Testis (tissue), 2 donors: ENCODE measurements at regions not wholly inside any gene's neighbourhood (a gene's known extent, or its start where the extent isn't known, plus 50 kb on each side); places are given as distances from the start of the nearest gene placed in this dataset.
"Not testable (repeated sequence)": the region's sequence is repeated elsewhere in the genome, so short reads cannot be mapped to it uniquely, and the experiment has no call there.

Source experiments
- POLR2A ChIP-seq: fragments of 450-650 bp; IDR thresholded peaks from one replicate; pipeline ENCODE4 v1.6.1; 2017; ENCODE audit warnings: antibody characterized with exemption, mild to moderate bottlenecking, moderate library complexity
- TF ChIP-seq, protein P1 (sequence below), 3 experiments: fragments of 450-650 bp in 2 of 3; fragments of 200-600 bp in 1 of 3; sonication (generic) in 1 of 3; IDR thresholded peaks; one replicate each; pipeline ENCODE4 v1.5.1; 2016 to 2019; ENCODE audit warnings: antibody characterized with exemption in 3 of 3, mild to moderate bottlenecking in 2 of 3, moderate library complexity in 1 of 3

DNA sequence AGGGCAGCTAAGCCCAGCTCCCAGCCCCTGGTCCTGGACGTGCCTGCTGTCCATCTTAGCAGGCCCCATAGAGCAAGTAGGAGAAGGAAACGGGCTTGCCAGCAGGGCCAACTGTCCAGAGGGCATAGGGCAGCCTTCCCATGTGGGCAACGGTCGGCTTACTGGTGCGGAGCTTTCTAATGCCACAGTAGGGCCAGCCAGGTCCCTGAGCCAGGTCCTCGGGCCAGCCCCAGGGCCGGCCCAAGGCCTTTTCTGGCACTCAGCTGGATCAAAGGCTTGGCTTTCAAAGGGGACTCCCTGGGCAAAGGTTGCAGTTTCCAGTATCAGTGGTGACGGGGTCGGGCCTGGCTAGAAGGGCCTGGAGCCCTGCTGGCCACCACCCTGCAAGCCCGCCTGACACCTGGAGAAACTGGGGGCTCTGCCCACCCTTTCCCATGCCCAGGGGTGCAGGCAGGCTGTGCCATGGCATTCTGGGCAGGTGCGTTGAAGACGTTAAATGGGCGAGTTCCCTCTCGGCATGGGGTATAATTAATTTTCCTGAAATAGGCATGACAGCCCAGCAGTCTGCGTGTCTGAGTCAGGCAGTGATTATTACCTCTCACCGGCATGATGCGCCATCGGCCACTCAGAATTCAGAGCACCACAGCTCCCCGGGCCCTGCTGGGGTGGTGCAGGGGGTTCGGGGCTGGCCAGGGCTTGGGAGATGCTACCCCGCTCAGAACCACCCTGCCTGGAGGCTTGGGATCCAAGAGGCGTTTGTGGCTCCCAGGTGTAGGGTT, 4387.3 kb upstream of the TPTE start:
- TF ChIP-seq, protein P1, sequence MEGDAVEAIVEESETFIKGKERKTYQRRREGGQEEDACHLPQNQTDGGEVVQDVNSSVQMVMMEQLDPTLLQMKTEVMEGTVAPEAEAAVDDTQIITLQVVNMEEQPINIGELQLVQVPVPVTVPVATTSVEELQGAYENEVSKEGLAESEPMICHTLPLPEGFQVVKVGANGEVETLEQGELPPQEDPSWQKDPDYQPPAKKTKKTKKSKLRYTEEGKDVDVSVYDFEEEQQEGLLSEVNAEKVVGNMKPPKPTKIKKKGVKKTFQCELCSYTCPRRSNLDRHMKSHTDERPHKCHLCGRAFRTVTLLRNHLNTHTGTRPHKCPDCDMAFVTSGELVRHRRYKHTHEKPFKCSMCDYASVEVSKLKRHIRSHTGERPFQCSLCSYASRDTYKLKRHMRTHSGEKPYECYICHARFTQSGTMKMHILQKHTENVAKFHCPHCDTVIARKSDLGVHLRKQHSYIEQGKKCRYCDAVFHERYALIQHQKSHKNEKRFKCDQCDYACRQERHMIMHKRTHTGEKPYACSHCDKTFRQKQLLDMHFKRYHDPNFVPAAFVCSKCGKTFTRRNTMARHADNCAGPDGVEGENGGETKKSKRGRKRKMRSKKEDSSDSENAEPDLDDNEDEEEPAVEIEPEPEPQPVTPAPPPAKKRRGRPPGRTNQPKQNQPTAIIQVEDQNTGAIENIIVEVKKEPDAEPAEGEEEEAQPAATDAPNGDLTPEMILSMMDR (IDR thresholded peaks at IDR 0.05), result not testable (repeated sequence)
- not testable (repeated sequence) for TF ChIP-seq POLR2A
